MM.1S (cell line): ENCODE measurements at regions not wholly inside any gene's neighbourhood (a gene's known extent, or its start where the extent isn't known, plus 50 kb on each side); places are given as distances from the start of the nearest gene placed in this dataset.

ENCODE experiments used
- DNase-seq: peaks from one replicate; pipeline ENCODE4 v3.0.0-alpha.2; 2015
- H2AFZ ChIP-seq: fragments of 300-600 bp; sonication (generic); 2 replicates; pipeline ENCODE4 v1.6.0; 2016; ENCODE audit warnings: antibody characterized with exemption, low read length
- H3F3A ChIP-seq: fragments of 300-600 bp; sonication (generic); 2 replicates; pipeline ENCODE4 v1.6.1; 2016; ENCODE audit warnings: mild to moderate bottlenecking, antibody characterized with exemption, low read length, moderate library complexity, mixed read lengths; ENCODE audit not compliant: insufficient read depth
- H3K27ac ChIP-seq: fragments of 300-600 bp; sonication (generic); 2 replicates; pipeline ENCODE4 v1.5.1; 2016; ENCODE audit warnings: mild to moderate bottlenecking, low read length
- H3K27me3 ChIP-seq: fragments of 300-600 bp; sonication (generic); replicated peaks from 2 replicates; pipeline ENCODE4 v1.6.0; 2016; ENCODE audit warnings: low read length; ENCODE audit not compliant: insufficient read depth
- H3K36me3 ChIP-seq: fragments of 300-600 bp; sonication (generic); replicated peaks from 2 replicates; pipeline ENCODE4 v1.6.1; 2016; ENCODE audit warnings: mild to moderate bottlenecking, low read length, mixed read lengths; ENCODE audit not compliant: insufficient read depth
- H3K4me1 ChIP-seq: fragments of 300-600 bp; sonication (generic); 2 replicates; pipeline ENCODE4 v1.6.1; 2016; ENCODE audit warnings: low read length, mixed read lengths
- H3K4me2 ChIP-seq: fragments of 300-600 bp; sonication (generic); 2 replicates; pipeline ENCODE4 v1.6.0; 2016; ENCODE audit warnings: low read depth, low read length
- H3K4me3 ChIP-seq: fragments of 300-600 bp; sonication (generic); 2 replicates; pipeline ENCODE4 v1.5.1; 2016; ENCODE audit warnings: low read length, mixed read lengths
- H3K79me2 ChIP-seq: fragments of 300-600 bp; sonication (generic); 2 replicates; pipeline ENCODE4 v1.6.1; 2016; ENCODE audit warnings: mixed run types, low read length, mixed read lengths
- H3K9ac ChIP-seq: fragments of 300-600 bp; sonication (generic); 2 replicates; pipeline ENCODE4 v1.6.1; 2016; ENCODE audit warnings: low read length, mixed read lengths
- H3K9me2 ChIP-seq: fragments of 300-600 bp; sonication (generic); replicated peaks from 2 replicates; pipeline ENCODE4 v1.6.1; 2016; ENCODE audit warnings: mild to moderate bottlenecking, low read length, mixed read lengths; ENCODE audit not compliant: insufficient read depth
- H3K9me3 ChIP-seq: fragments of 300-600 bp; sonication (generic); replicated peaks from 2 replicates; pipeline ENCODE4 v1.6.1; 2016; ENCODE audit warnings: mild to moderate bottlenecking, low read length, mixed read lengths; ENCODE audit not compliant: insufficient read depth
- H4K20me1 ChIP-seq: fragments of 300-600 bp; sonication (generic); 2 replicates; pipeline ENCODE4 v1.6.1; 2016; ENCODE audit warnings: mild to moderate bottlenecking, low read length, moderate library complexity, mixed read lengths; ENCODE audit not compliant: insufficient read depth
- EZH2 ChIP-seq: fragments of 300-600 bp; sonication (generic); optimal IDR thresholded peaks from 2 replicates; pipeline ENCODE3; 2017; ENCODE audit warnings: low read depth, mild to moderate bottlenecking, antibody characterized with exemption, low read length, mixed read lengths
- EZH2phosphoT487 ChIP-seq: fragments of 300-600 bp; sonication (generic); IDR thresholded peaks from 2 replicates; pipeline ENCODE4 v1.6.1; 2018; ENCODE audit warnings: antibody characterized with exemption, low read length
- TF ChIP-seq, protein P1 (sequence below): fragments of 300-600 bp; sonication (generic); IDR thresholded peaks from 2 replicates; pipeline ENCODE4 v1.5.1; 2016; ENCODE audit warnings: antibody characterized with exemption, low read length, mixed read lengths

DNA sequence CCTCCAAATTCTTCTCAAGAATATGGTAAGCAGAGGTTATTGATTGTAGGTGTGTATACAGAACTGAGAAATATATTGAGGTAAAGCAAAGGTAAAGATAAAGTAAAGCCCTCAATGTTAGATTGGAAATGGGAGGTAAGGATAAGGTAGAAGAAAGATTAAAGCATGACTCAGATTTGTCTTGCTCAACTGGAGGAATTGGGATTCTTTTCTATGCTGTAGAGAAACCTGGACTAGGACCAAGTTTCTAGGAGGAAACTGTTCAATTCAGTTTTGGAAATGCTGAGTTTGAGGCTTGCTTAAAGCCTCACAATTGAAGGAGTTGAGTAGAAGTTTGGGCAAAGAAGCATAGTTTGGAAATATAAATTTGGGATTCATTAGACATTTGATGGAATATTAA, 634.0 kb upstream of the PTCHD4 start:
- Histone ChIP-seq H3K36me3 (no peaks in the 10 kb centered on the region), H3K4me2 (no peak overlapping the region), H3K4me1 (no peaks in the 10 kb centered on the region), H3K27me3 (no peaks in the 10 kb centered on the region), H4K20me1 (no peaks in the 10 kb centered on the region), H3K9me3 (no peaks in the 10 kb centered on the region), H3K4me3 (no peak overlapping the region), H3K27ac (no peak overlapping the region), H3F3A (no peaks in the 10 kb centered on the region), H3K79me2 (no peaks in the 10 kb centered on the region), H2AFZ (no peak overlapping the region), H3K9ac (no peak overlapping the region), H3K9me2 (no peaks in the 10 kb centered on the region)
- DNase-seq: no peak
- TF ChIP-seq EZH2phosphoT487: no peak
- TF ChIP-seq, protein P1, sequence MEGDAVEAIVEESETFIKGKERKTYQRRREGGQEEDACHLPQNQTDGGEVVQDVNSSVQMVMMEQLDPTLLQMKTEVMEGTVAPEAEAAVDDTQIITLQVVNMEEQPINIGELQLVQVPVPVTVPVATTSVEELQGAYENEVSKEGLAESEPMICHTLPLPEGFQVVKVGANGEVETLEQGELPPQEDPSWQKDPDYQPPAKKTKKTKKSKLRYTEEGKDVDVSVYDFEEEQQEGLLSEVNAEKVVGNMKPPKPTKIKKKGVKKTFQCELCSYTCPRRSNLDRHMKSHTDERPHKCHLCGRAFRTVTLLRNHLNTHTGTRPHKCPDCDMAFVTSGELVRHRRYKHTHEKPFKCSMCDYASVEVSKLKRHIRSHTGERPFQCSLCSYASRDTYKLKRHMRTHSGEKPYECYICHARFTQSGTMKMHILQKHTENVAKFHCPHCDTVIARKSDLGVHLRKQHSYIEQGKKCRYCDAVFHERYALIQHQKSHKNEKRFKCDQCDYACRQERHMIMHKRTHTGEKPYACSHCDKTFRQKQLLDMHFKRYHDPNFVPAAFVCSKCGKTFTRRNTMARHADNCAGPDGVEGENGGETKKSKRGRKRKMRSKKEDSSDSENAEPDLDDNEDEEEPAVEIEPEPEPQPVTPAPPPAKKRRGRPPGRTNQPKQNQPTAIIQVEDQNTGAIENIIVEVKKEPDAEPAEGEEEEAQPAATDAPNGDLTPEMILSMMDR: no peak
- TF ChIP-seq EZH2: no peak

DNA sequence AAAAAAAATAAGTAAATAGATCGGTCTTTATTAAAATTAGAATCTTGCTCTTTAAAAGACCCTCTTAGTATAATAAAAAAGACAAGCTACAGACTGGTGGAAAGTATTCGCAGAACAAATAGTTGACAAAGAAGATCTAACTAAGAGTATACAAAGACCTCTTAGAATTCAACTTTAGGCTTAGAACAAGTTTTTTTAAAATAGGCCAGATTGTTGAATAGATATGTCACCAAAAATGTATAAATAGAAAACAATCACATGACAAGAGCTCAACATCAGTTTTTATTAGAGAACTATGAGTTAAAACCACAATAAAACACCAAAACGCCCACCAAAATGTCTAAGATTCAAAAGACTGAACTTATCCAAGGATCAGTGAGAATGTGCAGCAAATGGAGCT, 632.7 kb upstream of the PTCHD4 start:
- DNase-seq: no peak
- Histone ChIP-seq H3K36me3 (no peaks in the 10 kb centered on the region), H4K20me1 (no peaks in the 10 kb centered on the region), H2AFZ (no peak overlapping the region), H3K9ac (no peak overlapping the region), H3K27me3 (no peaks in the 10 kb centered on the region), H3K27ac (no peak overlapping the region), H3K4me3 (no peak overlapping the region), H3K4me2 (no peak overlapping the region), H3K9me2 (no peaks in the 10 kb centered on the region), H3K4me1 (no peaks in the 10 kb centered on the region), H3K9me3 (no peaks in the 10 kb centered on the region), H3K79me2 (no peaks in the 10 kb centered on the region), H3F3A (no peaks in the 10 kb centered on the region)
- TF ChIP-seq EZH2 (no peak), EZH2phosphoT487 (no peak)
- TF ChIP-seq, protein P1: no peak

GRCh38 chr6:48736501-48737206, 625.7 kb upstream of the PTCHD4 start:
- no peaks in the 10 kb centered on the region for H3K27me3 ChIP-seq
- no peak overlapping the region for H3K27ac ChIP-seq
- no peaks in the 10 kb centered on the region for H3K9me3 ChIP-seq
- no peak overlapping the region for H3K4me2 ChIP-seq
- TF ChIP-seq EZH2 (no peak), EZH2phosphoT487 (no peak)
- TF ChIP-seq, protein P1: no peak
- H4K20me1 ChIP-seq: no peaks in the 10 kb centered on the region
- H3K9me2 ChIP-seq: no peaks in the 10 kb centered on the region
- no peaks in the 10 kb centered on the region for H3F3A ChIP-seq
- H3K79me2 ChIP-seq: no peaks in the 10 kb centered on the region
- H3K4me3 ChIP-seq: no peak overlapping the region
- H2AFZ ChIP-seq: no peak overlapping the region
- DNase-seq: no peak
- H3K9ac ChIP-seq: no peak overlapping the region
- H3K36me3 ChIP-seq: no peaks in the 10 kb centered on the region
- H3K4me1 ChIP-seq: no peaks in the 10 kb centered on the region
